IMR-90 (cell line): ENCODE measurements at regions not wholly inside any gene's neighbourhood (a gene's known extent, or its start where the extent isn't known, plus 50 kb on each side); places are given as distances from the start of the nearest gene placed in this dataset.

Experiments used
- ATAC-seq: fragments of 200-7000 bp; cut with Tn5 transposase; 2 replicates; pipeline ENCODE4 v1.9.1; 2020; ENCODE audit warnings: low read depth, mild to moderate bottlenecking, moderate library complexity
- BruUV-seq: library from RNA; stranded (reverse); fragments of 400-500 nt; replicated peaks from 2 replicates; lab custom pipeline; 2021; lab: Mats Ljungman, UMichigan
- CTCF ChIA-PET: fragments of 300-600 bp; formaldehyde crosslinking; extraction: SDS; loops from one replicate; lab custom pipeline; 2021; ENCODE audit warnings: antibody characterized with exemption; lab: Yijun Ruan, JAX
- POLR2A ChIA-PET: fragments of 300-600 bp; sonication (Branson Sonifier 250); formaldehyde crosslinking; loops from one replicate; lab custom pipeline; 2022; ENCODE audit warnings: antibody characterized with exemption; ENCODE audit not compliant: unreplicated experiment; lab: Charles Lee
- DNase-seq: peaks from one replicate; pipeline ENCODE4 v3.0.0; 2013
- H2AFZ ChIP-seq: replicated peaks from 2 replicates; pipeline ENCODE3; 2013; ENCODE audit warnings: low read length, mild to moderate bottlenecking; ENCODE audit not compliant: poor library complexity
- H2AK5ac ChIP-seq: 2 replicates; pipeline ENCODE4 v1.6.1; 2013; ENCODE audit warnings: low read depth, low read length, inconsistent platforms
- H2AK9ac ChIP-seq: replicated peaks from 2 replicates; pipeline ENCODE3; 2013; ENCODE audit warnings: mild to moderate bottlenecking, low read depth, low read length, moderate library complexity; ENCODE audit not compliant: poor library complexity
- H2BK120ac ChIP-seq: 2 replicates; pipeline ENCODE4 v1.6.1; 2013; ENCODE audit warnings: low read depth, low read length, inconsistent platforms
- H2BK15ac ChIP-seq: 3 replicates; pipeline ENCODE4 v1.6.1; 2013; ENCODE audit warnings: low read depth, low read length, inconsistent platforms
- H2BK20ac ChIP-seq: 2 replicates; pipeline ENCODE4 v1.6.1; 2013; ENCODE audit warnings: low read depth, mild to moderate bottlenecking, inconsistent platforms, low read length, moderate library complexity
- H2BK5ac ChIP-seq: 2 replicates; pipeline ENCODE4 v1.6.1; 2013; ENCODE audit warnings: mild to moderate bottlenecking, low read depth, low read length, inconsistent platforms; ENCODE audit not compliant: poor library complexity, severe bottlenecking
- H3K14ac ChIP-seq: replicated peaks from 2 replicates; pipeline ENCODE4 v1.6.1; 2013; ENCODE audit warnings: low read depth, low read length, inconsistent platforms
- H3K18ac ChIP-seq: 2 replicates; pipeline ENCODE4 v1.6.1; 2013; ENCODE audit warnings: low read depth, low read length, control low read depth
- H3K23ac ChIP-seq: 2 replicates; pipeline ENCODE4 v1.6.1; 2013; ENCODE audit warnings: low read depth, low read length, inconsistent platforms
- H3K27ac ChIP-seq: 2 replicates; pipeline ENCODE4 v1.5.1; 2013; ENCODE audit warnings: mild to moderate bottlenecking, control low read depth, low read length; ENCODE audit not compliant: insufficient read depth
- H3K27me3 ChIP-seq: 2 replicates; pipeline ENCODE4 v1.6.1; 2013; ENCODE audit warnings: low read length; ENCODE audit not compliant: control insufficient read depth, insufficient read depth
- H3K36me3 ChIP-seq: 2 replicates; pipeline ENCODE4 v1.6.1; 2013; ENCODE audit warnings: low read length, mixed read lengths; ENCODE audit not compliant: control insufficient read depth, insufficient read depth
- H3K4ac ChIP-seq: 2 replicates; pipeline ENCODE4 v1.6.1; 2013; ENCODE audit warnings: low read depth, low read length, inconsistent platforms
- H3K4me1 ChIP-seq: 2 replicates; pipeline ENCODE4 v1.6.1; 2013; ENCODE audit warnings: low read length, mixed read lengths; ENCODE audit not compliant: control insufficient read depth, insufficient read depth
- H3K4me2 ChIP-seq: 2 replicates; pipeline ENCODE4 v1.6.1; 2013; ENCODE audit warnings: low read depth, mild to moderate bottlenecking, control low read depth, low read length, moderate library complexity
- H3K4me3 ChIP-seq: 2 replicates; pipeline ENCODE4 v1.5.1; 2013; ENCODE audit warnings: low read depth, mild to moderate bottlenecking, control low read depth, low read length, moderate library complexity; ENCODE audit not compliant: insufficient read depth
- H3K56ac ChIP-seq: 2 replicates; pipeline ENCODE4 v1.6.1; 2013; ENCODE audit warnings: low read length, inconsistent platforms; ENCODE audit not compliant: insufficient read depth; ENCODE audit errors: extremely low read depth
- H3K79me1 ChIP-seq, 2 experiments: 2 replicates each; pipeline ENCODE4 v1.6.1; 2013; ENCODE audit warnings: low read length in 2 of 2, inconsistent platforms in 1 of 2, low read depth in 1 of 2
- H3K9ac ChIP-seq: 2 replicates; pipeline ENCODE4 v1.6.1; 2013; ENCODE audit warnings: low read depth, low read length, control low read depth
- H3K9me1 ChIP-seq: 2 replicates; pipeline ENCODE4 v1.6.1; 2013; ENCODE audit warnings: low read length, inconsistent platforms; ENCODE audit not compliant: insufficient read depth
- H3K9me3 ChIP-seq: 2 replicates; pipeline ENCODE4 v1.6.1; 2013; ENCODE audit warnings: low read length; ENCODE audit not compliant: control insufficient read depth, insufficient read depth
- H4K20me1 ChIP-seq: 2 replicates; pipeline ENCODE4 v1.6.1; 2013; ENCODE audit warnings: low read length, inconsistent platforms; ENCODE audit not compliant: insufficient read depth
- H4K5ac ChIP-seq: 2 replicates; pipeline ENCODE4 v1.6.1; 2013; ENCODE audit warnings: mild to moderate bottlenecking, low read depth, low read length, control low read depth
- H4K8ac ChIP-seq, 2 experiments: 2 replicates each; pipeline ENCODE4 v1.6.1; 2013; ENCODE audit warnings: low read depth in 2 of 2, low read length in 2 of 2, control low read depth in 1 of 2, inconsistent platforms in 1 of 2
- H4K91ac ChIP-seq: 2 replicates; pipeline ENCODE4 v1.6.1; 2013; ENCODE audit warnings: low read depth, low read length, inconsistent platforms; ENCODE audit not compliant: insufficient read depth
- BHLHE40 ChIP-seq: fragments of 150-350 bp; IDR thresholded peaks from 2 replicates; pipeline ENCODE4 v1.6.1; 2016; ENCODE audit warnings: mild to moderate bottlenecking, low read depth, low read length
- CEBPB ChIP-seq: IDR thresholded peaks from 2 replicates; pipeline ENCODE4 v1.6.1; 2012; ENCODE audit warnings: low read depth, low read length, improper control_type of control experiment
- ELK1 ChIP-seq: fragments of 150-350 bp; IDR thresholded peaks from 2 replicates; pipeline ENCODE4 v1.6.1; 2016; ENCODE audit warnings: low read depth, mild to moderate bottlenecking, low read length, moderate library complexity, borderline replicate concordance
- USF2 ChIP-seq: fragments of 150-350 bp; IDR thresholded peaks from 2 replicates; pipeline ENCODE4 v1.6.1; 2017; ENCODE audit warnings: mild to moderate bottlenecking, antibody characterized with exemption, low read length, low read depth
- WGBS, 2 experiments: methylation state at CpG; one replicate each; pipeline versions ENCODE4 v1.1.5 to v1.1.7; 2013; ENCODE audit warnings: missing lambda C conversion rate in 2 of 2; ENCODE audit not compliant: insufficient read length in 1 of 2; ENCODE audit errors: extremely low coverage in 2 of 2; 5-methylcytosine and 5-hydroxymethylcytosine counted together
- dilution Hi-C: fragments of 300-500 bp; cut with HindIII; formaldehyde crosslinking; loops from one replicate; pipeline ENCODE4 v1.14.3; 2018; ENCODE audit warnings: low sequenced_read_pairs; ENCODE audit not compliant: unreplicated experiment
- in situ Hi-C: fragments of 300-500 bp; cut with MboI; formaldehyde crosslinking; loops from 3 replicates; pipeline ENCODE4 v1.14.3; 2019; ENCODE audit warnings: low sequenced_read_pairs, inconsistent platforms, mixed read lengths
- intact Hi-C: fragments of 100-400 bp; cut with micrococcal nuclease; formaldehyde crosslinking; loops from 2 replicates; pipeline ENCODE4 v1.10.0; 2022

- intact Hi-C loops (no loop called here), in situ Hi-C loops (no loop called here), dilution Hi-C loops (no loop called here)
- no peak overlapping the region for H3K18ac ChIP-seq
- H3K9me1 ChIP-seq = no peaks in the 10 kb centered on the region
- no peak overlapping the region for H4K91ac ChIP-seq
- TF ChIP-seq CEBPB = no peak
- TF ChIP-seq BHLHE40 = no peak
- no peak for TF ChIP-seq ELK1
- TF ChIP-seq USF2 = no peak
- no peak overlapping the region for H3K23ac ChIP-seq
- H3K4me2 ChIP-seq = no peak overlapping the region
- H3K56ac ChIP-seq = no peak overlapping the region
- peaks cover 13% of the 10 kb centered on the region; the same call in 1 of the 2 replicates for H3K9me3 ChIP-seq
- no peak overlapping the region for H2BK20ac ChIP-seq
- H2BK5ac ChIP-seq = no peak overlapping the region
- no peak overlapping the region for H2AK5ac ChIP-seq
- ChIA-PET POLR2A (no interaction called here), CTCF (no interaction called here)
- H3K4me3 ChIP-seq = no peak overlapping the region
- no peaks in the 10 kb centered on the region for H3K4me1 ChIP-seq
- no peak overlapping the region for H3K14ac ChIP-seq
- no peak overlapping the region for H3K27ac ChIP-seq
- no peak for ATAC-seq
- H4K8ac ChIP-seq = no peak overlapping the region
- H3K4ac ChIP-seq = no peak overlapping the region
- H4K5ac ChIP-seq = no peak overlapping the region
- H4K20me1 ChIP-seq = no peaks in the 10 kb centered on the region
- H3K9ac ChIP-seq = no peak overlapping the region
- H2BK15ac ChIP-seq = no peak overlapping the region
- DNase-seq = no peak
- H2AK9ac ChIP-seq = no peak overlapping the region
- H2BK120ac ChIP-seq = no peak overlapping the region
- no peaks in the 10 kb centered on the region for H3K79me1 ChIP-seq
- no TSS peak for BruUV-seq
- WGBS, 2 experiments = 90% methylated on average over 4 of the region's 13 CpGs; no CpG with 5 or more reads in 1 of the 2 experiments
- H3K27me3 ChIP-seq = no peaks in the 10 kb centered on the region
- no peak overlapping the region for H2AFZ ChIP-seq
- H3K36me3 ChIP-seq = no peaks in the 10 kb centered on the region
These were observed 1433.5 kb upstream of the ADGRB3 start for GRCh38 chr6:67201563-67201962.
